Esophagus squamous epithelium (tissue), 5 donors: ENCODE measurements at regions not wholly inside any gene's neighbourhood (a gene's known extent, or its start where the extent isn't known, plus 50 kb on each side); places are given as distances from the start of the nearest gene placed in this dataset.

ENCODE experiments used
- DNase-seq: peaks from one replicate; lab custom pipeline; 2025; lab: John Stamatoyannopoulos, UW
- H3K27ac ChIP-seq, 4 donors: fragments of 200-600 bp; sonication (generic); one replicate each; pipeline ENCODE4 v1.5.1; 2016 to 2019; ENCODE audit warnings: mild to moderate bottlenecking in 1 of 4
- H3K27me3 ChIP-seq, 4 donors: fragments of 200-600 bp; sonication (generic); 1 replicate in 3 of 4; 2 replicates in 1 of 4; pipeline versions ENCODE4 v1.5.1 to v1.6.0; 2017 to 2021; ENCODE audit warnings: antibody characterized with exemption in 1 of 4
- H3K36me3 ChIP-seq, 3 donors: fragments of 200-600 bp; sonication (generic); one replicate each; pipeline ENCODE4 v1.5.1; 2016 to 2019
- H3K4me1 ChIP-seq, 3 donors: fragments of 200-600 bp; sonication (generic); one replicate each; pipeline ENCODE4 v1.5.1; 2017 to 2019
- H3K4me3 ChIP-seq, 4 donors: fragments of 200-600 bp; sonication (generic); 1 replicate in 3 of 4; 2 replicates in 1 of 4; pipeline ENCODE4 v1.5.1; 2016 to 2019; ENCODE audit warnings: mild to moderate bottlenecking in 2 of 4, moderate library complexity in 1 of 4
- H3K9me3 ChIP-seq, 3 donors: fragments of 200-600 bp; sonication (generic); one replicate each; pipeline ENCODE4 v1.5.1; 2016 to 2019
- POLR2A ChIP-seq, 4 donors: fragments of 450-650 bp; IDR thresholded peaks; one replicate each; pipeline ENCODE4 v1.6.1; 2017; ENCODE audit warnings: antibody characterized with exemption in 4 of 4, mild to moderate bottlenecking in 4 of 4, moderate library complexity in 3 of 4
- WGBS, 2 donors: methylation state at CpG; one replicate each; pipeline ENCODE4 v1.1.5; 2018; 5-methylcytosine and 5-hydroxymethylcytosine counted together
- intact Hi-C: fragments of 100-400 bp; cut with DNase I; formaldehyde crosslinking; loops from one replicate; pipeline ENCODE4 v1.15.0; 2022
- TF ChIP-seq, protein P1 (sequence below), 6 experiments: fragments of 450-650 bp in 4 of 6; fragments of 200-600 bp in 2 of 6; sonication (generic) in 2 of 6; IDR thresholded peaks; one replicate each; pipeline ENCODE4 v1.5.1; 2016 to 2019; ENCODE audit warnings: antibody characterized with exemption in 6 of 6, mild to moderate bottlenecking in 4 of 6, moderate library complexity in 4 of 6
- donor health status: DM: yes; HTN: yes; CAD: no.

DNA sequence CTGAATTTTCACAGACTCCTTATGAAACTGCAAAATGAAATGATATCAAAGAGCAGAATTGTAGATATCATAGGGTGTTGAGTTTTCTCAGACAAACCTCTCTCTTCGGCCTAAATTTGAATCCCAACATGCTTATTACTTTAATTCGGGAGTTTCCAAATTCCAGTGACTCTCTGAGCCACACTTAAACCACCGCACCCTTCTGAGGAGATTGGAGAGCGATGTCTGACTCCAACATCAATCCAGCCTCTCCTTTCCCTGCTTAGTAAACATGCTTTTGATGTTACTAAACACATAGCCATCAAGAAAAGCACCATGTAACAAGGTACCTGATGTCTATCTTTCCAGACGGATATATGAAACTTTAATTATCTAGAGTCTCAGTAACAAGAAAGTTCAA lies 103.1 kb upstream of the ARHGAP28 start:
- 81 to 87% methylated on average over 5 of the region's 5 CpGs for WGBS, 2 donors
- peaks cover 0 to 27% (median 5%) of the 10 kb centered on the region in 3 donors for H3K4me1 ChIP-seq
- no peak for DNase-seq
- H3K27me3 ChIP-seq: no peaks in the 10 kb centered on the region
- intact Hi-C loops: no loop called here
- TF ChIP-seq, protein P1, sequence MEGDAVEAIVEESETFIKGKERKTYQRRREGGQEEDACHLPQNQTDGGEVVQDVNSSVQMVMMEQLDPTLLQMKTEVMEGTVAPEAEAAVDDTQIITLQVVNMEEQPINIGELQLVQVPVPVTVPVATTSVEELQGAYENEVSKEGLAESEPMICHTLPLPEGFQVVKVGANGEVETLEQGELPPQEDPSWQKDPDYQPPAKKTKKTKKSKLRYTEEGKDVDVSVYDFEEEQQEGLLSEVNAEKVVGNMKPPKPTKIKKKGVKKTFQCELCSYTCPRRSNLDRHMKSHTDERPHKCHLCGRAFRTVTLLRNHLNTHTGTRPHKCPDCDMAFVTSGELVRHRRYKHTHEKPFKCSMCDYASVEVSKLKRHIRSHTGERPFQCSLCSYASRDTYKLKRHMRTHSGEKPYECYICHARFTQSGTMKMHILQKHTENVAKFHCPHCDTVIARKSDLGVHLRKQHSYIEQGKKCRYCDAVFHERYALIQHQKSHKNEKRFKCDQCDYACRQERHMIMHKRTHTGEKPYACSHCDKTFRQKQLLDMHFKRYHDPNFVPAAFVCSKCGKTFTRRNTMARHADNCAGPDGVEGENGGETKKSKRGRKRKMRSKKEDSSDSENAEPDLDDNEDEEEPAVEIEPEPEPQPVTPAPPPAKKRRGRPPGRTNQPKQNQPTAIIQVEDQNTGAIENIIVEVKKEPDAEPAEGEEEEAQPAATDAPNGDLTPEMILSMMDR (IDR thresholded peaks at IDR 0.05): no peak
- no peak for TF ChIP-seq POLR2A (IDR thresholded peaks at IDR 0.05)
- H3K9me3 ChIP-seq: no peaks in the 10 kb centered on the region
- no peak overlapping the region for H3K27ac ChIP-seq
- H3K4me3 ChIP-seq: no peak overlapping the region
- H3K36me3 ChIP-seq: no peaks in the 10 kb centered on the region

DNA sequence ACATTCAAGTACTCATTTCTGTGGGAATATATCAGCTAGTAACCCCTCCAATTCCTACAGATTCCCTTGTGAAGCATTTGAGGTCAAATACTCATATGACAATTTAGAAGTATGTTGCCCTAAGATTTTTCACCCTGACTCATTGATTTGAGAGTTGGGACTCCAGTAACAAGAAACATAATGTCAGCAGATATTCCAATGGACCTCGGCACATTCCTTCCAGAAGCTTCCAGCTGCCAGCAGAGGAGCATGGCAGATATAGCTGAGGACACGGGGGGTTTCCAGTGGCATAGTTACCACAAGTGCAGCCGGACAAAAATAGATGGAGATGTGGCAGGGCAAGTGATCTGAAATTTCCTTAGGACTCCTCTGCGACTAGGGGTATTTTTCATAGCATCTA lies 101.9 kb upstream of the ARHGAP28 start:
- whole genome bisulfite sequencing, 2 donors: 88 to 92% methylated on average over 4 of the region's 4 CpGs
- H3K4me3 ChIP-seq: no peak overlapping the region
- DNase-seq: no peak
- H3K9me3 ChIP-seq: no peaks in the 10 kb centered on the region
- no peaks in the 10 kb centered on the region for H3K27me3 ChIP-seq
- H3K36me3 ChIP-seq: no peaks in the 10 kb centered on the region
- peaks cover 0 to 27% (median 5%) of the 10 kb centered on the region in 3 donors for H3K4me1 ChIP-seq
- TF ChIP-seq, protein P1 (IDR thresholded peaks at IDR 0.05): no peak
- TF ChIP-seq POLR2A (IDR thresholded peaks at IDR 0.05): no peak
- intact Hi-C loops: no loop called here
- H3K27ac ChIP-seq: no peak overlapping the region

DNA sequence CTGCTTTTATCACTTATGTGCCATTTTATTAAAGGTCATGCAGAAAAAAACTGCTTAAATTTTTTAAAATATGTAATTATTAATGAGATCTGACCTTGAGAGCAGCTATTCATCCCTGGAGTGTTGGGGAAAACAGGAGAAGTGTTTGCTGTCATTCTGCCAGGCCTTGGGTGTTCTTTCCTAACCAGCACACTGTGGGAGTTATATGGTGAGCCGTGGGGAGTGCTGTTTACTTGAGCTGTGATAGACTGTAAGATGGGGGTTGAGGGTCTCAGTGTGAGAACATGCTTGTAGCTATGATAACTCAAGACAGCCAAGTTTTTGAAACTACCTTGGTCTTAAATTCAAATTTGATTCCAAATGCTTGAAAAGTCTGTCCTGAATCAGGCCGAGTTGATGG lies 101.3 kb upstream of the ARHGAP28 start:
- DNase-seq: no peak
- WGBS, 2 donors: 66 to 74% methylated on average over 2 of the region's 2 CpGs
- intact Hi-C loops: no loop called here
- Histone ChIP-seq H3K27me3 (no peaks in the 10 kb centered on the region), H3K9me3 (no peaks in the 10 kb centered on the region), H3K4me1 (peaks cover 0 to 27% (median 5%) of the 10 kb centered on the region in 3 donors), H3K27ac (no peak overlapping the region), H3K4me3 (no peak overlapping the region), H3K36me3 (no peaks in the 10 kb centered on the region)
- no peak for TF ChIP-seq POLR2A (IDR thresholded peaks at IDR 0.05)
- TF ChIP-seq, protein P1 (IDR thresholded peaks at IDR 0.05): no peak

DNA sequence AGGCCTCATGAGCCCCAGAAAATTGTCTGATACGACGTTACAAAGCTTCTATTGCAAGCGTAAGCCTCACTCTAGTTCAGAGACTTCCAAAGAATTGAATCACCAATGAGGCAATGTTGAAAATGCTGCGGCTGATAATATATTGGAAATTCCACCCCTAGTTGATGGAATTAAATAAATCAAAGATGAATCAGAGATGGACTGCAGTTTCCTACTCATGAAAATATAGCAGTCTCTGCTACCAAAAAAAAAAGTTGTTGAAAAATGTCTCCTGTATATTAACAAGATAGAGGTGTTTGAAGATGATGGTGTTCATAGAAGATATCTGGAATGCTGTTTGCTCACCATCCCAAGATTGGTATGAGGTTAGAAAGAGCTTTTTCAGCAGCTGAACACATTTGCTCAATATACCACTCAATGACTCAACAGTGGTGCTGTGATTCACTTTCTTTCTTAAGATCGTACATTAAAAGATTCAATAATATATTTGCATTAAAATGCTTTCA lies 99.8 kb upstream of the ARHGAP28 start:
- H3K4me1 ChIP-seq: peaks cover 0 to 14% (median 0%) of the 10 kb centered on the region in 3 donors
- no peaks in the 10 kb centered on the region for H3K36me3 ChIP-seq
- H3K27me3 ChIP-seq: no peaks in the 10 kb centered on the region
- TF ChIP-seq, protein P1 (IDR thresholded peaks at IDR 0.05): no peak
- TF ChIP-seq POLR2A (IDR thresholded peaks at IDR 0.05): no peak
- 59 to 72% methylated on average over 5 of the region's 5 CpGs for WGBS, 2 donors
- H3K27ac ChIP-seq: no peak overlapping the region
- intact Hi-C loops: no loop called here
- no peak overlapping the region for H3K4me3 ChIP-seq
- no peak for DNase-seq
- H3K9me3 ChIP-seq: no peaks in the 10 kb centered on the region

DNA sequence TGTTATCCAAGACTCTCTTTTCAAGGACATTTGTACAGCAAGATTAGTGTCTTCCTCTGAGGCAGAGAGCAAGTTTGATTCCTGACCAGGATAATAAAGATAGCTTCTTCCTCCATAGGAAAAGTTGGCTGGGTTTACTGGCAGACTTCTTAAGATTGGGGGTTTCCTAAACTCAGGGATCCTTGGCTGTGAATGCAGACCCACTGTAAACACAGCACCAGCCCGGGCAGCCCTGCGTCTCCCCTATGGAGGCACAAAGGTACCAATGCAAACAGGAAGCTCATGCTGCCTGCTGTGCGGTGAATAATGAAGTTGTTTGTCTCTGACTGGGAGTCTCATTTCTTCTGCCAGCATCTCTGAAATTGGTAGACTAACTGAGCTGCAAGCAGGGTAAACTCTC lies 96.2 kb upstream of the ARHGAP28 start:
- no peaks in the 10 kb centered on the region for H3K27me3 ChIP-seq
- H3K4me1 ChIP-seq: no peaks in the 10 kb centered on the region
- no peaks in the 10 kb centered on the region for H3K9me3 ChIP-seq
- DNase-seq: no peak
- no peak overlapping the region for H3K27ac ChIP-seq
- intact Hi-C loops: no loop called here
- 35 to 43% methylated on average over 3 of the region's 3 CpGs for WGBS, 2 donors
- TF ChIP-seq, protein P1 (IDR thresholded peaks at IDR 0.05): no peak
- TF ChIP-seq POLR2A (IDR thresholded peaks at IDR 0.05): no peak
- no peaks in the 10 kb centered on the region for H3K36me3 ChIP-seq
- no peak overlapping the region for H3K4me3 ChIP-seq
